Esophagus squamous epithelium (tissue), 5 donors: ENCODE measurements at regions not wholly inside any gene's neighbourhood (a gene's known extent, or its start where the extent isn't known, plus 50 kb on each side); places are given as distances from the start of the nearest gene placed in this dataset.

Experiments
- DNase-seq: peaks from one replicate; lab custom pipeline; 2025; lab: John Stamatoyannopoulos, UW
- H3K27ac ChIP-seq, 4 donors: fragments of 200-600 bp; sonication (generic); one replicate each; pipeline ENCODE4 v1.5.1; 2016 to 2019; ENCODE audit warnings: mild to moderate bottlenecking in 1 of 4
- H3K27me3 ChIP-seq, 4 donors: fragments of 200-600 bp; sonication (generic); 1 replicate in 3 of 4; 2 replicates in 1 of 4; pipeline versions ENCODE4 v1.5.1 to v1.6.0; 2017 to 2021; ENCODE audit warnings: antibody characterized with exemption in 1 of 4
- H3K36me3 ChIP-seq, 3 donors: fragments of 200-600 bp; sonication (generic); one replicate each; pipeline ENCODE4 v1.5.1; 2016 to 2019
- H3K4me1 ChIP-seq, 3 donors: fragments of 200-600 bp; sonication (generic); one replicate each; pipeline ENCODE4 v1.5.1; 2017 to 2019
- H3K4me3 ChIP-seq, 4 donors: fragments of 200-600 bp; sonication (generic); 1 replicate in 3 of 4; 2 replicates in 1 of 4; pipeline ENCODE4 v1.5.1; 2016 to 2019; ENCODE audit warnings: mild to moderate bottlenecking in 2 of 4, moderate library complexity in 1 of 4
- H3K9me3 ChIP-seq, 3 donors: fragments of 200-600 bp; sonication (generic); one replicate each; pipeline ENCODE4 v1.5.1; 2016 to 2019
- CTCF ChIP-seq, 6 experiments: fragments of 450-650 bp in 4 of 6; fragments of 200-600 bp in 2 of 6; sonication (generic) in 2 of 6; IDR thresholded peaks; one replicate each; pipeline ENCODE4 v1.5.1; 2016 to 2019; ENCODE audit warnings: antibody characterized with exemption in 6 of 6, mild to moderate bottlenecking in 4 of 6, moderate library complexity in 4 of 6
- POLR2A ChIP-seq, 4 donors: fragments of 450-650 bp; IDR thresholded peaks; one replicate each; pipeline ENCODE4 v1.6.1; 2017; ENCODE audit warnings: antibody characterized with exemption in 4 of 4, mild to moderate bottlenecking in 4 of 4, moderate library complexity in 3 of 4
- WGBS, 2 donors: methylation state at CpG; one replicate each; pipeline ENCODE4 v1.1.5; 2018; 5-methylcytosine and 5-hydroxymethylcytosine counted together
- intact Hi-C: fragments of 100-400 bp; cut with DNase I; formaldehyde crosslinking; loops from one replicate; pipeline ENCODE4 v1.15.0; 2022
- donor health status: DM: yes; HTN: yes; CAD: no.

- no peak for TF ChIP-seq CTCF (IDR thresholded peaks at IDR 0.05)
- no peak for TF ChIP-seq POLR2A (IDR thresholded peaks at IDR 0.05)
- H3K4me1 ChIP-seq: no peaks in the 10 kb centered on the region
- H3K27ac ChIP-seq: no peak overlapping the region
- no peaks in the 10 kb centered on the region for H3K36me3 ChIP-seq
- no peaks in the 10 kb centered on the region for H3K9me3 ChIP-seq
- peaks cover 0 to 11% (median 0%) of the 10 kb centered on the region in 4 donors for H3K27me3 ChIP-seq
- 42 to 61% methylated on average over 8 of the region's 8 CpGs for WGBS, 2 donors
- intact Hi-C loops: no loop called here
- H3K4me3 ChIP-seq: no peak overlapping the region
- no peak for DNase-seq
These were observed 165.1 kb upstream of the AFDN start for GRCh38 chr6:167661552-167662044.

GRCh38 chr6:167662075-167662880, 164.4 kb upstream of the AFDN start:
- TF ChIP-seq CTCF (IDR thresholded peaks at IDR 0.05) (no peak), POLR2A (IDR thresholded peaks at IDR 0.05) (no peak)
- peaks cover 0 to 16% (median 0%) of the 10 kb centered on the region in 4 donors for H3K27me3 ChIP-seq
- no peak overlapping the region for H3K27ac ChIP-seq
- H3K4me3 ChIP-seq: no peak overlapping the region
- H3K9me3 ChIP-seq: no peaks in the 10 kb centered on the region
- 80 to 89% methylated on average over 11 to 20 of the region's 39 CpGs for WGBS, 2 donors
- H3K36me3 ChIP-seq: no peaks in the 10 kb centered on the region
- no peaks in the 10 kb centered on the region for H3K4me1 ChIP-seq
- no peak for DNase-seq
- intact Hi-C loops: no loop called here

GRCh38 chr6:167662881-167663205, 163.9 kb upstream of the AFDN start:
- no peaks in the 10 kb centered on the region for H3K4me1 ChIP-seq
- no peak for TF ChIP-seq POLR2A (IDR thresholded peaks at IDR 0.05)
- no peak for TF ChIP-seq CTCF (IDR thresholded peaks at IDR 0.05)
- H3K36me3 ChIP-seq: no peaks in the 10 kb centered on the region
- DNase-seq: no peak
- intact Hi-C loops: no loop called here
- no peak overlapping the region for H3K27ac ChIP-seq
- no peaks in the 10 kb centered on the region for H3K9me3 ChIP-seq
- H3K4me3 ChIP-seq: no peak overlapping the region
- WGBS, 2 donors: 60% methylated on average over 2 of the region's 14 CpGs; no CpG with 5 or more reads in 1 of the 2 donors
- H3K27me3 ChIP-seq: peaks cover 0 to 16% (median 0%) of the 10 kb centered on the region in 4 donors

- no peak overlapping the region for H3K4me3 ChIP-seq
- 68 to 78% methylated on average over 4 of the region's 4 CpGs for WGBS, 2 donors
- no peaks in the 10 kb centered on the region for H3K36me3 ChIP-seq
- DNase-seq: no peak
- intact Hi-C loops: no loop called here
- no peaks in the 10 kb centered on the region for H3K4me1 ChIP-seq
- TF ChIP-seq POLR2A (IDR thresholded peaks at IDR 0.05): no peak
- TF ChIP-seq CTCF (IDR thresholded peaks at IDR 0.05): no peak
- no peaks in the 10 kb centered on the region for H3K9me3 ChIP-seq
- peaks cover 0 to 16% (median 0%) of the 10 kb centered on the region in 4 donors for H3K27me3 ChIP-seq
- no peak overlapping the region for H3K27ac ChIP-seq
These were observed 163.4 kb upstream of the AFDN start for GRCh38 chr6:167663316-167663715.

- H3K36me3 ChIP-seq: no peaks in the 10 kb centered on the region
- TF ChIP-seq CTCF (IDR thresholded peaks at IDR 0.05) (no peak), POLR2A (IDR thresholded peaks at IDR 0.05) (no peak)
- no peak overlapping the region for H3K4me3 ChIP-seq
- intact Hi-C loops: no loop called here
- H3K9me3 ChIP-seq: no peaks in the 10 kb centered on the region
- peaks cover 0 to 16% (median 0%) of the 10 kb centered on the region in 4 donors for H3K27me3 ChIP-seq
- 60 to 69% methylated on average over 12 to 19 of the region's 24 CpGs for WGBS, 2 donors
- no peaks in the 10 kb centered on the region for H3K4me1 ChIP-seq
- no peak for DNase-seq
- no peak overlapping the region for H3K27ac ChIP-seq
These were observed 162.8 kb upstream of the AFDN start for GRCh38 chr6:167663784-167664443.
